OCI-LY1 (cell line): ENCODE measurements at regions not wholly inside any gene's neighbourhood (a gene's known extent, or its start where the extent isn't known, plus 50 kb on each side); places are given as distances from the start of the nearest gene placed in this dataset.
A peak's percentile ranks its signal among the peaks of the same experiment; 100 is the strongest.
"Not testable (repeated sequence)": the region's sequence is repeated elsewhere in the genome, so short reads cannot be mapped to it uniquely, and the experiment has no call there.

Experiments used
- H2AFZ ChIP-seq: fragments of 200-600 bp; sonication (generic), shearing (Covaris generic); 2 replicates; pipeline ENCODE4 v1.6.0; 2014; ENCODE audit warnings: antibody characterized with exemption, mild to moderate bottlenecking, low read length
- H3F3A ChIP-seq: fragments of 200-600 bp; sonication (generic), shearing (Covaris generic); 2 replicates; pipeline ENCODE4 v1.6.0; 2014; ENCODE audit warnings: mild to moderate bottlenecking, antibody characterized with exemption, low read length, moderate library complexity; ENCODE audit not compliant: insufficient read depth
- H3K27ac ChIP-seq: fragments of 200-600 bp; sonication (generic); 2 replicates; pipeline ENCODE4 v1.5.1; 2014; ENCODE audit warnings: low read length, mixed run types, mild to moderate bottlenecking, low read depth; ENCODE audit not compliant: poor library complexity, severe bottlenecking
- H3K27me3 ChIP-seq: fragments of 200-600 bp; sonication (generic); 2 replicates; pipeline ENCODE4 v1.6.0; 2014; ENCODE audit warnings: antibody characterized with exemption, mild to moderate bottlenecking, low read length, moderate library complexity; ENCODE audit not compliant: insufficient read depth
- H3K36me3 ChIP-seq: fragments of 200-600 bp; sonication (generic); 2 replicates; pipeline ENCODE4 v1.6.1; 2014; ENCODE audit warnings: mild to moderate bottlenecking, antibody characterized with exemption, low read length, moderate library complexity, mixed read lengths; ENCODE audit not compliant: insufficient read depth
- H3K4me1 ChIP-seq: fragments of 200-600 bp; sonication (generic); 2 replicates; pipeline ENCODE4 v1.5.1; 2014; ENCODE audit warnings: mild to moderate bottlenecking, low read length, moderate library complexity; ENCODE audit not compliant: insufficient read depth, severe bottlenecking
- H3K4me2 ChIP-seq: fragments of 200-600 bp; sonication (generic), shearing (Covaris generic); 2 replicates; pipeline ENCODE4 v1.6.1; 2014; ENCODE audit warnings: low read length
- H3K4me3 ChIP-seq: fragments of 200-600 bp; sonication (generic); 2 replicates; pipeline ENCODE4 v1.5.1; 2014; ENCODE audit warnings: low read length, low read depth, mild to moderate bottlenecking, mixed read lengths; ENCODE audit not compliant: poor library complexity, severe bottlenecking
- H3K79me2 ChIP-seq: fragments of 200-600 bp; shearing (Covaris generic); 2 replicates; pipeline ENCODE4 v1.6.1; 2016; ENCODE audit warnings: mixed run types, low read length, mixed read lengths; ENCODE audit not compliant: insufficient read depth
- H3K9ac ChIP-seq: fragments of 200-600 bp; sonication (generic), shearing (Covaris generic); 2 replicates; pipeline ENCODE4 v1.6.1; 2014; ENCODE audit warnings: mild to moderate bottlenecking, low read length, mixed read lengths
- H3K9me2 ChIP-seq: fragments of 200-600 bp; sonication (generic), shearing (Covaris generic); 2 replicates; pipeline ENCODE4 v1.6.1; 2014; ENCODE audit warnings: low read depth, mild to moderate bottlenecking, low read length, mixed read lengths
- H3K9me3 ChIP-seq: fragments of 200-600 bp; shearing (Covaris generic); 2 replicates; pipeline ENCODE4 v1.6.1; 2014; ENCODE audit warnings: low read length, mixed read lengths
- H4K20me1 ChIP-seq: fragments of 200-600 bp; sonication (generic), shearing (Covaris generic); 2 replicates; pipeline ENCODE4 v1.6.0; 2016; ENCODE audit warnings: mild to moderate bottlenecking, low read length; ENCODE audit not compliant: insufficient read depth
- CTCF ChIP-seq: fragments of 200-600 bp; sonication (generic), shearing (Covaris generic); IDR thresholded peaks from 2 replicates; pipeline ENCODE4 v1.5.1; 2017; ENCODE audit warnings: mild to moderate bottlenecking, antibody characterized with exemption, low read length, moderate library complexity, mixed read lengths
- EZH2 ChIP-seq: fragments of 200-600 bp; sonication (generic), shearing (Covaris generic); IDR thresholded peaks from 2 replicates; pipeline ENCODE4 v1.8.0; 2017; ENCODE audit warnings: borderline replicate concordance, mixed run types, mild to moderate bottlenecking, antibody characterized with exemption, low read length, moderate library complexity, mixed read lengths

DNA sequence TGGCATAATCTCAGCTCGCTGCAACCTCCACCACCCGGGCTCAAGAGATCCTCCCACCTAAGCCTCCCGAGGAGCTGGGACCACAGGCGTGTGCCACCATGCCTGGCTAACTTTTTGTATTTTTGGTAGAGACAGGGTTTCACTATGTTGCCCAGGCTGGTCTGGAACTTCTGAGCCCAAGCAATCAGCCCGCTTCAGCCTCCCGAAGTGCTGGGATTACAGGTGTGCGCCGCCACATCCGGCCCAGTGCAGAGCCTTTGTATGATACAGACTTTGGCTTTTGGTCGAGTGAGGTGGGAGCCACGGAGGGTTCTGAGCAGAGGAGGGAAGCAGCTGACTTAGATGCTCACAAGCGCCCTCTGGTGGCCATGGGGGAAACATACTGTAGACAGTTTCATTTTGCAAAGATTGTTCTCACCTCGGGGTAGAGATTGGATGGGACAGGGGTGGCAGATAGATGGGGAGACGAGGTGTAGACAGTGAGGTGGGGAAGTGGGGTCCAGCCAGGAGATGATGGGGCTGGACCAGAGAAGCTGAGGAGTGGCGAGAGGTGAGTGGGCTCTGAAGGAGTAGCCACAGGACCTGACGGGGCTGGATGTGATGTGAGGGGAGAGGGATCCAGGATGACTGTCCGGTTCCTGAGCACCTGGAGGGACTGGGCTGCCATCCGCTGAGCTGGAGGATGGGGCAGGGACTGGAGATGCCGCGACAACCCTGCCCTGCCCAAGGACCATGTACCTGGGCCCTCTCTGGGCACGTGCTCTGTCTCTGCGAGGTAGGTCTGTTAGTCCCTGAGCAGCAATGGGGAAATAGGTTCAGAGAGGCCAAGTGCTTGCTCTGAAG, 105.1 kb downstream of the CRLF3 start:
- not testable (repeated sequence) for H3K27ac ChIP-seq, H3K9me3 ChIP-seq
- peaks cover 34% of the 10 kb centered on the region for H3K79me2 ChIP-seq

DNA sequence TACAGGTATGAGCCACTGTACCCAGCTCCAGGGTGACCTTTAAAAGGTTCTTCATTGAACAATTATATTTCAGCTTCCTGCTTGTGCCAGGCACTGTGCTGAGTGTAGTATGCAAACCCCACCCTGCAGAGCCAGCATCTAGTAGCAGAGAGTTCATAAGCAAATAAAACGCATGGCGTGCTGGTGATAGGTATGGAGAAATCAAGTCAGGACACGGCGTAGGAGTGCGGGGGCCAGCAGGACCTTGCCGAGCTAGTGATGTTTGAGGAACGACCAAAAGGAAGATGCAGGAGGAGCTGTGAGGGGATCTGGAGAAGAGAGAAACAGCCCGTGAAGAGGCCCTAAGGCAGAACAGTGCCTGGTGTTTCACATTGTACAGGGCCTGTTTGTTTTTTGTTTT, 105.8 kb downstream of the CRLF3 start:
- H3K4me1 ChIP-seq: peaks cover 17% of the 10 kb centered on the region
- H3K9ac ChIP-seq, H3K9me3 ChIP-seq, H3K27me3 ChIP-seq, H3K36me3 ChIP-seq, H3K27ac ChIP-seq, H3K9me2 ChIP-seq, H2AFZ ChIP-seq, H3K4me2 ChIP-seq, H3F3A ChIP-seq, H4K20me1 ChIP-seq, H3K4me3 ChIP-seq: not testable (repeated sequence)
- H3K79me2 ChIP-seq: peaks cover 40% of the 10 kb centered on the region

More for the DNA sequence above, 105.1 kb downstream of the CRLF3 start:
- not testable (repeated sequence) for H3K27me3 ChIP-seq, H3K36me3 ChIP-seq, H2AFZ ChIP-seq, H4K20me1 ChIP-seq, H3K9ac ChIP-seq, H3K4me3 ChIP-seq, H3K9me2 ChIP-seq, H3F3A ChIP-seq, H3K4me2 ChIP-seq
- peak; percentile 67 for TF ChIP-seq CTCF
- peaks cover 10% of the 10 kb centered on the region for H3K4me1 ChIP-seq

DNA sequence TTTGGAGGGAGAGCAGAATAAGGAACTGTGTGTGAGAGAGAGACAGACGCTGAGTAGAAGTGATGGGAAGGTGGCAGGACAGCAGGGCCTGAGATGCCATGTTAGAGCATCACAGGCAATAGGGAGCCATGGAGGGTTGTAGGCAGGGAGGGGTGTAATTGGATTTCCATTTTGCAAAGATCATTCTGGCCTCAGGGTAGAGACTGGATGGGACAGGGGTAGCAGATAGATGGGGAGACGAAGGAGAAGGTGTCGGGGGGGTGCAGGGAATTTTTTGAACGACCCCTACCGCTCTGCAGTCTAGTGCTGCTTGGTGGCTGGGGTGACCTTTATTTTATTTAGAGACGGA, 106.4 kb downstream of the CRLF3 start:
- not testable (repeated sequence) for H3K9me3 ChIP-seq, H3K4me2 ChIP-seq, H3K36me3 ChIP-seq, H3K27ac ChIP-seq, H3K27me3 ChIP-seq, H3F3A ChIP-seq, H2AFZ ChIP-seq, H3K4me3 ChIP-seq, H4K20me1 ChIP-seq, H3K9ac ChIP-seq, H3K9me2 ChIP-seq
- peaks cover 37% of the 10 kb centered on the region for H3K79me2 ChIP-seq
- peaks cover 23% of the 10 kb centered on the region for H3K4me1 ChIP-seq

DNA sequence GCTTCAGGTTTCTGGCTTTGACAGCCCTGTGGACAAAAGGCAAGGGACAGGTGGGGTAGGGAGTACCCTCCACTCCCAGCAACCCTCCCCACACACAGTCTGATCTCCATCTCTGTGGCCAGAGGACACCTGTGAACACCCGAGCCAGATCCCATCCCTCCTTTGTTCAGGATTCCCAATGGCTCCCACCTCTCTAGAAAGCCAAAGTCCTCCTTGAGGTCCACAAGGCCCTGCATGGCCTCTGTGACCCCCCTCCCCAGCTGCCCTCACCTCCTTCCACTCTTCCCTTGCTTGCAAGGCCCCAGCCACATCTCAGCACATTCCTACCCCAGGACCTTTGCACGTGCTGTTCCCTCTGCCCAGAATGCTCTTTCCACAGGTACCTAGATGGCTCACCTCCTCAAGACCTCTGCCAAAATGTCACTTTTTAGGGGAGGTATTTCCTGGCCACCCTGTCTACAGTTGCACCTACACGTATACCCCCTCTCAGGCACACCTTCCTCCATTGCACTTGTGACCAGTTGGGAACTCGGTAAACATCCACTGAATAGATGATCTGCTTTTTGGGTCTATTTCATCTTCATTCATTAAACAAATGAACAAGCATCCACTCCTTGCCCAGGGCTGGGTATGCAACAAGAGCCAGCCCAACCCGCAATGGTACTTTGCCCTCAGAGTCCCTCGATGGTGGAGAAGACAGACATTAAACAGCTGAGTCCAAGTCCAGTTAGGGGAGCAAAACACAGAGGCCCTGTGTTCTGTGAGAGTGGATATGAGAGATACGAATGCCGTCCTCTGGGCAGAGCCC, 107.0 kb downstream of the CRLF3 start:
- Histone ChIP-seq H4K20me1 (no peaks in the 10 kb centered on the region), H3F3A (peaks cover 3% of the 10 kb centered on the region; the same call in 1 of the 2 replicates), H3K79me2 (peaks cover 40% of the 10 kb centered on the region), H3K27me3 (no peaks in the 10 kb centered on the region), H3K4me2 (no peak overlapping the region), H3K27ac (no peak overlapping the region), H3K36me3 (peaks cover 7% of the 10 kb centered on the region; the same call in 1 of the 2 replicates), H2AFZ (no peak overlapping the region), H3K4me3 (no peak overlapping the region), H3K9ac (no peak overlapping the region), H3K9me2 (no peaks in the 10 kb centered on the region), H3K9me3 (no peaks in the 10 kb centered on the region), H3K4me1 (peaks cover 26% of the 10 kb centered on the region)
- TF ChIP-seq CTCF (no peak; the same call in 1 of the 2 replicates), EZH2 (no peak)
